Esophagus squamous epithelium (tissue), 4 donors: ENCODE measurements at regions not wholly inside any gene's neighbourhood (a gene's known extent, or its start where the extent isn't known, plus 50 kb on each side); places are given as distances from the start of the nearest gene placed in this dataset.

Source experiments
- POLR2A ChIP-seq, 4 donors: fragments of 450-650 bp; IDR thresholded peaks; one replicate each; pipeline ENCODE4 v1.6.1; 2017; ENCODE audit warnings: antibody characterized with exemption in 4 of 4, mild to moderate bottlenecking in 4 of 4, moderate library complexity in 3 of 4
- TF ChIP-seq, protein P1 (sequence below), 6 experiments: fragments of 450-650 bp in 4 of 6; fragments of 200-600 bp in 2 of 6; sonication (generic) in 2 of 6; IDR thresholded peaks; one replicate each; pipeline ENCODE4 v1.5.1; 2016 to 2019; ENCODE audit warnings: antibody characterized with exemption in 6 of 6, mild to moderate bottlenecking in 4 of 6, moderate library complexity in 4 of 6

DNA sequence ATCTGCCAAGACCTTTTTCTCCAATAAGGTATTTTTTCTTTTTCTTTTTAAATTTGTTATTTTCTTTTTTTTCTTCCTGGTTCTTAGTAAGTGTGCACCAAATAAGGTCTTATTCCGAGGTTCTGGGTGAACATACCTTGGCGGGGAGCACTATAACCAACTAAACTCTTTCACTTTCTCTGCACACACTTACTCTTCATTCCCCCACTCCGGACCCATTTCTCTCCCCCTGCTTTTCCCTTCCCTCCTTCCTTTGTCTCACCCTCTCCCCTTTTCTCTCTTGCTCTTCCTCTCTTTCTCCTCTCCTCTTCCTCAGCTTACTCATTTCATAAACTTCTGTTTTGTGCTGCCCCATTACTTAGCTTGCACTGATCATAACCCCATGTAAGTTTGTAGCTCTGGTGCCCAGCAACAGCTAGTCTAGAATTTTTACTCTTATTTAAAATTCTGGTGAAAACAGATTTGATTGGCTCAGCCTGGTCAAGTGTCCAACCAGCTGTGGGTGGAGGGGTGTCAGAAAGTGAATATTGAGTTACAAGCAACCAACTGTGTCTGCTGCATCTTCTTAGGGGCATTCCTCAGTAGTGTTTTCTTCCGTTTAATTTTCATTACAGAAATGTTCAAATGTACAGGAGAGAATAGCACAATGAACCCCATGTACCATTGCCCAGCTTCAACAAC is 297.5 kb downstream of the SHQ1 start:
- no peak for TF ChIP-seq POLR2A (IDR thresholded peaks at IDR 0.05)
- TF ChIP-seq, protein P1, sequence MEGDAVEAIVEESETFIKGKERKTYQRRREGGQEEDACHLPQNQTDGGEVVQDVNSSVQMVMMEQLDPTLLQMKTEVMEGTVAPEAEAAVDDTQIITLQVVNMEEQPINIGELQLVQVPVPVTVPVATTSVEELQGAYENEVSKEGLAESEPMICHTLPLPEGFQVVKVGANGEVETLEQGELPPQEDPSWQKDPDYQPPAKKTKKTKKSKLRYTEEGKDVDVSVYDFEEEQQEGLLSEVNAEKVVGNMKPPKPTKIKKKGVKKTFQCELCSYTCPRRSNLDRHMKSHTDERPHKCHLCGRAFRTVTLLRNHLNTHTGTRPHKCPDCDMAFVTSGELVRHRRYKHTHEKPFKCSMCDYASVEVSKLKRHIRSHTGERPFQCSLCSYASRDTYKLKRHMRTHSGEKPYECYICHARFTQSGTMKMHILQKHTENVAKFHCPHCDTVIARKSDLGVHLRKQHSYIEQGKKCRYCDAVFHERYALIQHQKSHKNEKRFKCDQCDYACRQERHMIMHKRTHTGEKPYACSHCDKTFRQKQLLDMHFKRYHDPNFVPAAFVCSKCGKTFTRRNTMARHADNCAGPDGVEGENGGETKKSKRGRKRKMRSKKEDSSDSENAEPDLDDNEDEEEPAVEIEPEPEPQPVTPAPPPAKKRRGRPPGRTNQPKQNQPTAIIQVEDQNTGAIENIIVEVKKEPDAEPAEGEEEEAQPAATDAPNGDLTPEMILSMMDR (IDR thresholded peaks at IDR 0.05) = no peak
